GM19324 (cell line): ENCODE measurements at regions not wholly inside any gene's neighbourhood (a gene's known extent, or its start where the extent isn't known, plus 50 kb on each side); places are given as distances from the start of the nearest gene placed in this dataset.

Experiments used
- ATAC-seq: cut with Tn5 transposase; IDR thresholded peaks from one replicate; pipeline ENCODE4 v1.9.1; 2021; ENCODE audit warnings: mild to moderate bottlenecking, moderate library complexity; ENCODE audit not compliant: unreplicated experiment, low FRiP score

DNA sequence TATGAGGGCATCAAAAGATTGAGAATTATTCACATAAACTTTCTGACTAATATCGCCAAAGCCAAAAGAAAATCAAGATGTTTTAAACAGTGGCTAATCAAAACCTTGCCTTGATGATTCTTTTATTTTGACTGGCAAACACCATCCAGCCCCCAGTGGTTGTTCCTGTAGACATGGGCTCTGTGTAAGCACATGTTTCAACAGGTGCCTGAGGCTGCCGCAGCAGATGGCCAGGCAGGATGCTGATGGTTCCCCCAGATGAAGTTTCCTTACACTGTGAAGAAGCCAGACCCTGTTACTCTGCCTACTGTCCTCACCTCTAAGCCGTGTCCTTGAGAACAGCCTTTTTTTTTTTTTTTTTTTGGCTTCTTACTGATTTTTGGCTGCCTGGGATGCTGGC lies 146.5 kb downstream of the RAB11FIP2 start:
- ATAC-seq, result no peak

- ATAC-seq, result no peak
These were observed 142.9 kb downstream of the RAB11FIP2 start for GRCh38 chr10:117903854-117904253.

DNA sequence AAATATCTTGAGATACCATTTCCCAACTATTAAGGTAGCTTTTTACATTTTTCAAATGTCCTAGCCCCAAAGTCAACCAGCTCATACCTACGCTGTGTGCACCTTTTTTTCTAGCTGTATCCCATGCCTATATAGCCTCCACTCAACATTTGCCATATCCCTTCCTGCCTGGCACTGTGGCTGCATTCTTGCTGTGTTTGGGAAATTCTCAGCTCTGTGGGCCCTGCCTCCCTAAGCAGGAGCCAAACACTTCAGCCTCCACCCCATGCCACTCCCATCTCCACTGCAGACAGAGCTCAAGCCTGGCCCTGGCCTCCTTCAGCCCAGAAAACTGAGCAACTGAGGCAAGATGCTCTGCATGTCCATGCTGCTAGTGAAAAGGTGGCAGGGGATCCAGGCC lies 141.3 kb downstream of the RAB11FIP2 start:
- no peak for ATAC-seq

DNA sequence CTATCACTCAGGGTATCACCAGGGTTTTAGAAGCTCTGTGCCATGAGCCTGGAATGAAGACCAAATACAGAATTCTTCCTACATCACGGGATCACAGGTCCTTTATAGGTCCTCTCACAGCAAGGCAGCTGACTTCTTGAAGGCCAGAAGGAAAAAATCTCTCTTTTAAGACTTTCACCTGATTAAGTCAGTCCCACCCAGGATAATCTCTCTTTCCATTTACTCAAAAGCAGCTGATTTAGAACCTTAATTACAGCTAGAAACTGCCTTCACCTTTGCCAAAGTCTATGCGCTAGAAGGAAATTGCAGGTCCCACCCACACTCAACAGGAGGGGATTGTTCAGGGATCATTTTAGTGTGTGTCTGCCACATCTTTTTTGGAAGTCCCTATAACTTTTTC lies 135.1 kb downstream of the RAB11FIP2 start:
- ATAC-seq, result no peak

DNA sequence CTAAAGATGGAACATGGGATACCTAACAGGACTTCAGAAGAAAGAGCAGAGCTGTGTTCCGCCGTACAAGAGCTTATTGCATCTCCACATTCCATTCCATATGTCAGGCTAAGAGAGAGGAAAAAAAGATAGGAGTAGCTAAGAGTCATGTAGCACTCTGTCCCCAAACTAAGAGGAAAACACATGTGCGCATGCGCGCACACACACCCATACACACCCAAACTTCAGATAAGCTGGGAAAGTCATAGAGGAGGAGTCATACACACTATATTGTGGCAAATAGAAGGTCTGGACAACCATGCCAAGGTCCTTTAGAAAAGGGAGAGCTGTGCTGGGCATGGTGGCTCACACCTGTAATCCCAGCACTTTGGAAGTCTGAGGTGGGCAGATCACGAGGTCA lies 132.4 kb downstream of the RAB11FIP2 start:
- ATAC-seq, result no peak

- no peak for ATAC-seq
These were observed 125.8 kb downstream of the RAB11FIP2 start for GRCh38 chr10:117920956-117921355.

- no peak for ATAC-seq
These were observed 125.3 kb downstream of the RAB11FIP2 start for GRCh38 chr10:117921421-117921820.

DNA sequence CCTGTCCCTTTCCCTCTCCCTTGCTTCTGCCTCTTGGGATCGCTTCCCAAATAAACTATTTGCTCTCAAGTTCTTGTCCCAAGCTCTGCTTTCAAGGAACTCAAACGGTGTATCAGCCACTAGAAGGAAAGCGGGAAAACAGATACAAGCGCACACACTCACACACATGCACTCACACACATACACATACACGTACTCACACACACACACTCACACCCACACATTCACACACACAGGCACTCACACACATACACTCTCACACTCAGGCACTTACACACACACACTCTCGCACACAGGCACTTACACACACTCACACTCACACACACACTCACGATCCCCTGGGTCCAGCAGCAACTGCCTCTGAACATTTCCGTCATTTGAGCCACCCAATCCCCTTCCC lies 121.9 kb downstream of the RAB11FIP2 start:
- no peak for ATAC-seq

DNA sequence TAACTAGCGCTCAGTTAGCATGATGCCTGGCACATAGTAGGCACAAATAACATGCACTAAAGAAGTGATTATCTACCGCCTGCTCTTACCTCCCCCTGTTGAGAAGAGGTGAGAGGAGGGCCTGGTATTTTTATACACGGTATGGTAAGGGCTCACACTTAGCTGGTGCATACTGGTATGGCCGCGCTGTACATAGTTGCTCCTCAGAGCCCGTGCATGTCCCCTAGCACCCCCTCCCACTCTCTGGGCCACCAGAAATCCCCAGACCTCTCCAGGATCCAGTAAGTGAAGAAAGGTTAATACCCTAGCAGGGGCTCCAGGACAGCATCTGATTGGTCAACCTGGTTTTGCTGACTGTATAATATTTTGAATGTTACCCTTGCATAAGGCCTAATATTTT lies 121.4 kb downstream of the RAB11FIP2 start:
- no peak for ATAC-seq

- no peak for ATAC-seq
These were observed 120.2 kb downstream of the RAB11FIP2 start for GRCh38 chr10:117926491-117926890.

- ATAC-seq, result no peak
These were observed 119.4 kb downstream of the RAB11FIP2 start for GRCh38 chr10:117927332-117927731.

DNA sequence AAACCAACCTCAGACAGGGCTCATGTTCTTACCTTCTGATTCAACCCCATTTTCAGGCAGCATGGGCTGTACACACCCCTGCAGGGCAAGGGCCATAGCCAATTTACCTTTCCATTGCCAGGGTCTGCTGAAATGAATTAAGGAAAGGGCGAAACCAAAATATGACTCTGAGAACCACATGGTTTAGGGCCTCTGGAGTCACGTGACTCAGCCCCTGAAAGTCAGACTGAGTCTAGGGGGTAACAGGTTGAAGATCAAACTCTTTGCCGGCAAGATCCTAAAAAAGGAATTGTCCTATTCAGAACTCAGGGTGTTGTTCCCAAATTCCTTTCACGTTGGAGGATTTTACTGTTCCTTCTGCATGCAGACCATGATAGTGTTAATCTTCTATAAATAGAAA lies 118.9 kb downstream of the RAB11FIP2 start:
- ATAC-seq, result no peak

- no peak for ATAC-seq
These were observed 118.5 kb downstream of the RAB11FIP2 start for GRCh38 chr10:117928281-117928680.

DNA sequence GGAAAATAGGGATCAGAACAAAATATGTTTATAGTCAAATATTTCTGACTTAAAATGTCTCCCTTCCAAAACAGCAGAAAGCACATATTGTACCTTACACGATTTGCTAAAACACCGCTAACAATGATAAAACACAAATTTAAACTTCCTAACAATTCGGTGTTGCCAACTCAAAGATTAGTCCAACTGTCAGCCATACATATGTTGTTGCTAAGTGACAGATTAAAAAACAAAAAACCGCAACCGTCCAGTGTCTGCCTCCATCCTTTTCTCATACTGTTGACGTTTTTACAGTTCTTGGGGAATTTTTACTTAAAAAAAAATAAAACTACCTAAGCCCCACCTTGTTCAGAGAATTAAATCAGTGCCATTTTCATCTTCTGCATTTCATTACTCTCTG lies 118.0 kb downstream of the RAB11FIP2 start:
- ATAC-seq, result no peak

GRCh38 chr10:117929327-117930067 lies 117.2 kb downstream of the RAB11FIP2 start:
- no peak for ATAC-seq

GRCh38 chr10:117931078-117931477 lies 115.7 kb downstream of the RAB11FIP2 start:
- no peak for ATAC-seq

- no peak for ATAC-seq
These were observed 113.7 kb downstream of the RAB11FIP2 start for GRCh38 chr10:117933036-117933435.

DNA sequence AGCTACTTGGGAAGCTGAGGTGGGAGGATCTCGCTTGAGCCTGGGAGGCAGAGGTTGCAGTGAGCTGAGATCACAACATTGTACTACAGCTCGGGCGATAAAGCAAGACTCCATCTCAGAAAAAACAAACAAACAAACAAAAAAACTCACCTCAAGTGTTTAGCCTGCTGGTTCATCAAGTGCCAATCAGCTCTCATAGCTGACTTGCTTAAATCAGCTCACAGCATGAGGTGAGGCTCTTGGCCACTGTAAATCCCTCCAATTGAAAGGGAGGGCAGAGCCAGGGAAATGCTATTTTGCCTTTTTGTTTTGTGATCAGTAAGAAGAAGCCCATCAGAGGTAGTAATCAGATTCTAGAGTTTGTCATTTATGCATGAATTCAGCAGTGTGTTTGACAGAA lies 112.3 kb downstream of the RAB11FIP2 start:
- ATAC-seq, result no peak

GRCh38 chr10:117936141-117936540 lies 110.6 kb downstream of the RAB11FIP2 start:
- no peak for ATAC-seq

DNA sequence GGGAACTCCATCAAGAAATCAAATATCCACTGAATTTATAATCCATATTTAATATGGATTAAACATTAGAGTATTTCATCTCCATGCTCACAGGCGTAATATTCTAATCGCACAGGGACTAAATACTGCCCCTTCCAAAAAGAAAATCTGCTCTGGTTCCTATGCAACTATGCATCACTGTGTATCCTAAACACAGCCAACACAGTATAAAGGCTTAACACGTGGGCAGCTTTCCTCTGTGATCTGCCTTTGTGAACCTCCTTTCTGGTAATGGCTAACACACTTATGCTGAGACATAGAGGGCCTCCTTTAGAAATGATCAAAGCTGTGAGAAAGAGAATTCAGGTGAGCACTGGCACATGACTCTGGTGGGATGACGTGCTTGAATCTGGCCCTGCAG lies 110.2 kb downstream of the RAB11FIP2 start:
- ATAC-seq, result no peak

- no peak for ATAC-seq
These were observed 109.8 kb downstream of the RAB11FIP2 start for GRCh38 chr10:117936976-117937375.

- ATAC-seq, result no peak
These were observed 108.6 kb downstream of the RAB11FIP2 start for GRCh38 chr10:117938104-117938503.

- ATAC-seq, result no peak
These were observed 104.5 kb downstream of the RAB11FIP2 start for GRCh38 chr10:117942226-117942625.
